ENCODE measurements at regions not wholly inside any gene's neighbourhood (a gene's known extent, or its start where the extent isn't known, plus 50 kb on each side); places are given as distances from the start of the nearest gene placed in this dataset.
"Not testable (repeated sequence)": the region's sequence is repeated elsewhere in the genome, so short reads cannot be mapped to it uniquely, and the experiment has no call there.

DNA sequence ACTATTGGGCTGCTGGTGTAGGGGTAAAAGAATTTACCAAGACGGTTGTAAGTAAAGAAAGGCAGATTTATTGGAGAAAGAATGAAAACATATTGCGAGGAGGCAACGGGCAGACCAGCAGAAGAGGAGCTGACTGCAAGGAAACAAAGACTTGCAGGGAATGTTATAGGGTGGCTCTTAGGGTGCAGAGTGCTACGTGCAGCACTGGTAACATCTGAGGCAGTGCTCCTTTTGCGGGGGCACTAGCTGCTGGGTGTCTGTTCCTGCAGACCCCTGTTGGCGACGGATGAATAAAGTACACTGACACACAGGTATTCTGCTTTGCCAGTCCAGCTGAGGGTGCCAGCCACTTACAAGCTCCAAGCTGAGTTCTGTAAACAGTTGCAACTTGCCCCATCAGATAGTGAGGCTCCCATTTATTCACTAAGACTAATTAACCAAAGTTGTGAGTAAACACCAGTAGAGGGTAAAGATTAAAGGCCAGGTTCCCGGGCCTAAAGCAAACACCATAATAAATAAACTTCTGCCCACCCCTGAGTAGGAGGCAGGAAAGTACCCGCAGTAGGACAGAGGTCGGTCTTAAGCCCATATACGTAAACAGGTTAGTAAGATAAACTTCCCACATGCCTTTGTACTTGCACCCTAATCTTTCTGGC is 140.2 kb upstream of the KCNK1 start:
- no peak for DNase-seq (ENCODE audit: low spot score)

DNA sequence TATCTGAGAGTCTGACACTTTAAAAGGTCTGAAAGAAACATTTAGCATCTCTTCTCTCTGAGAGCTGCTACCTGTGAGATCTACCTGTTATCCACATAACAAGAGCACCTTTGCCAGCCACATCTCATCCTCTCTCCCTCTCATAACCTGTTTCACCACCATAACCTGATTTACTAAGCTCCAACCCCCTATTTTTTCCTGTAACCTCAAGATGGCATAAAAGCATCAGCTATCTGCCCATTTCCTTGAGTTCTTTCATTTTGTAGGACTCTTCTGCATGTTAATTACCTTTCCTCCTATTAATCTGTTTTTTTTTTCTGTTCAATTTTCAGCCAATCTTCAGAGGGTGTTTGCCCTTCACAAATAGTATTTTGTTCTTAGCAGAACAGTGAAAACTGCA is 136.5 kb upstream of the KCNK1 start:
- no peak for DNase-seq (ENCODE audit: low spot score)

- DNase-seq (ENCODE audit: low spot score) = no peak
These were observed 135.3 kb upstream of the KCNK1 start for GRCh38 chr1:233478611-233479010.

GRCh38 chr1:233479110-233479890 is 134.6 kb upstream of the KCNK1 start:
- DNase-seq (ENCODE audit: low spot score) = no peak

- no peak for DNase-seq (ENCODE audit: low spot score)
These were observed 133.7 kb upstream of the KCNK1 start for GRCh38 chr1:233480198-233480597.

GRCh38 chr1:233482388-233482787 is 131.5 kb upstream of the KCNK1 start:
- DNase-seq (ENCODE audit: low spot score) = no peak

DNA sequence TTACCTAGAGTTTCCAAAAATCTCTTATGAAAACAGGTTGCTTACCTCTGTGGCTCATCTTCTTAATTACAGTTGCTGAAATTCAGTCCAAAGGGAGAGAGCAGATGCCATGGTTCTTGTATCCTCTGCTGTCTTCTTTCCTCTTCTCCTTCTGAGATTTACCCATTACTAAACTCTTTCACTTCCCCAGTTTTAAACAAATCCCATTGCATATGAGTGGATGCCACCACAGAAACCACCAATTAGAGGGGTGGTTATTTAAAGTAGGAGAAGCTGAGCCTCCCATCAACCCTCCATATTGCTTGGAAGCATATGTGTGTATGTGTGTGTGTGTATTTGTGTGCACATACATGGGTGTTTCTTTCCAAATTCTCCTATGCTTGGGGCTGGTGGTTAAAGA is 128.5 kb upstream of the KCNK1 start:
- no peak for DNase-seq (ENCODE audit: low spot score)

GRCh38 chr1:233485809-233486398 is 128.0 kb upstream of the KCNK1 start:
- DNase-seq (ENCODE audit: low spot score) = no peak

- DNase-seq (ENCODE audit: low spot score) = no peak
These were observed 126.5 kb upstream of the KCNK1 start for GRCh38 chr1:233487408-233487807.

GRCh38 chr1:233489411-233489810 is 124.5 kb upstream of the KCNK1 start:
- no peak for DNase-seq (ENCODE audit: low spot score)

GRCh38 chr1:233490488-233490887 is 123.4 kb upstream of the KCNK1 start:
- DNase-seq (ENCODE audit: low spot score) = no peak

GRCh38 chr1:233491953-233492620 is 121.8 kb upstream of the KCNK1 start:
- DNase-seq (ENCODE audit: low spot score) = no peak

DNA sequence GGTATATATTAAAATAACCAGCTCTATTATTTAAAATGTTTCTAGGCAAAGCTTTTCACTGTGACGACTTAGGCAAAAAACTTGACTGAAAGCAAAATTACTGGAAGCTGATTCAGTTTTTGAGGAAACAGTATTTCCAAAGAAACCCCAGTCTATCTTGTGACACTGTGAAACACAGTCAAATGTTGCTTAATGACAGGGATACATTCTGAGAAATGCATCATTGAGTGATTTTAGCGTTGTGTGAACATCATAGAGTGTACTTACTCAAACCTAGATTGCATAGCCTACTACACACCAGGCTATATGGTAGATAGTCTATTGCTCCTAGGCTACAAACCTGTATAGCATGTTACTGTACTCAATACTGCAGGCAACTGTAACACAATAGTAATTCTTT is 116.9 kb upstream of the KCNK1 start:
- DNase-seq (ENCODE audit: low spot score) = no peak

DNA sequence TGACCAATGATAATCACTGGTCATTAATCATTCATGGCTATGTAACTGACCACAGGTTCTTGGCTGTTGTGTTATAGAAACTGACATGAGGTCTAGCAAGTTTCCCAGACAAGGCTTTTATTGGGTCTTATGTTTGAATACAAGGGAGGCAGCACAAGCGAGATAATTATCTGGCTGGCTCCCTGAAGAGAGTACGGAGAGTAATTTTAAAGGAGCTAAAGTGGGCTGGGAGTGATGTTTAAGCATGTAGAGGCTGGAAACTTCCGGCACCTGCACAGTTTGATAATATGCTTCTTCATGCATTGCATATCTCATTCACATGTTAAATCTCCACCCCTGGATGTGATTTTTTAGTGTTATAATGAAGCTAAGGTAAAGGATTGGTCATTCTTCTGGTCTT is 116.2 kb upstream of the KCNK1 start:
- DNase-seq (ENCODE audit: low spot score) = no peak

GRCh38 chr1:233500106-233500505 is 113.8 kb upstream of the KCNK1 start:
- DNase-seq (ENCODE audit: low spot score) = no peak

DNA sequence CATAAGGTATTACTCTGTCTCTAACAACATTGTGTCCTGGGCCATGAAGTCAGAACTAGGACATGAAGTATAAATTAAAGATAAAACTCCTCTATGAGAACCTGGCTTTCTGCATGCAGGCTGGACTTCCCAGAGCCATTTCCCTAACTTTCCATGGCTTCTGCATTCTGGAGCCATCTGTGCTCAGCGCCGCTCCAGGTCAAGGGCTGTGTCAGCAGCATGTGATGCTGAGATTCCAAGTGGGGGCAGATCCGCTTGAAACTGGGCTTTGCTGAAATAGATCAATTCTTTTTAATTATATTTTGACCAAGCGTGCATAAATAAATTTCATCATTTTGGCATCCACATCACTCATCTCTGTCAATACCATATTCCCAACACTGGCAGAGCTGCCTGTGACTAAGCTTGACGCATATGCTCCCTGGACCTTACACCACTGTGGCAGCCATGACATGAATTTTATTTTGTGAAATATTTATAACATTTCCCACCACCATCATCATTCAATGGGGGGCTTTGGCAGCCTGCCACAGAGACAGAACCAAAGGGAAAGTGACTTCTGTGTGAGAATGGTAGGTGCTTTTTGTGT is 110.4 kb upstream of the KCNK1 start:
- DNase-seq (ENCODE audit: low spot score) = no peak

- no peak for DNase-seq (ENCODE audit: low spot score)
These were observed 108.8 kb upstream of the KCNK1 start for GRCh38 chr1:233505130-233505529.

- DNase-seq (ENCODE audit: low spot score) = not testable (repeated sequence)
These were observed 108.0 kb upstream of the KCNK1 start for GRCh38 chr1:233505889-233506288.

- DNase-seq (ENCODE audit: low spot score) = no peak
These were observed 104.4 kb upstream of the KCNK1 start for GRCh38 chr1:233509526-233509925.

- DNase-seq (ENCODE audit: low spot score) = no peak
These were observed 101.4 kb upstream of the KCNK1 start for GRCh38 chr1:233512538-233512937.

- no peak for DNase-seq (ENCODE audit: low spot score)
These were observed 100.5 kb upstream of the KCNK1 start for GRCh38 chr1:233513431-233513830.

DNA sequence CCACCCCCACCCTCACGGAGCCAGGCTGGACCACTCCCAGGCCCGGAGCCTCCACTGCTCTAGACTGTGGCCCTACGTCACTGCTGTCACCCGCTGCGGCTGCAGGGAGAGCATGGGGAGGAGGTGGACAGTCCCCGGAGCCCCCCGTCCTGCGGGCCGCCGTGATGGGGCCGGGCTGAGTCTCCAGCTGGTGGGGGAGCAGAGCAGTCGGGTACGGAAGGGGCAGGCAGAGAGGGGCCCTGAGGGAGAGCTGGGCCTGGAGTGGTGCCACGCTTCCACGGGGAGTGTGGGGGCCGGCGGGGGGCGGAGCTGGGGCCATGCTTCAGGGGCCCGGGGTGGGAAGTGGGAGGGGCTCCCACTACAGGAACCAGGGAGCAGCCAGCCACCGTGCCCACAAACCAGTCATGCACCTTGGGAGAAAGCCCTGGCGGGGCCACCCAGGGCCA is 98.9 kb upstream of the KCNK1 start:
- no peak for DNase-seq (ENCODE audit: low spot score)
